Tibial artery (tissue), 4 donors: ENCODE measurements at regions not wholly inside any gene's neighbourhood (a gene's known extent, or its start where the extent isn't known, plus 50 kb on each side); places are given as distances from the start of the nearest gene placed in this dataset.
"Not testable (repeated sequence)": the region's sequence is repeated elsewhere in the genome, so short reads cannot be mapped to it uniquely, and the experiment has no call there.

Experiments used
- DNase-seq, 2 donors: peaks; one replicate each; pipeline ENCODE4 v3.0.0-alpha.2; 2019
- H3K27ac ChIP-seq, 2 donors: fragments of 200-600 bp; sonication (generic) in 1 of 2; 1 replicate in 1 of 2; 2 replicates in 1 of 2; pipeline ENCODE4 v1.5.1; 2018 to 2019; ENCODE audit warnings: mild to moderate bottlenecking in 1 of 2
- H3K27me3 ChIP-seq, 2 donors: fragments of 200-600 bp; sonication (generic) in 1 of 2; one replicate each; pipeline versions ENCODE4 v1.5.1 to v1.6.0; 2016 to 2019
- H3K36me3 ChIP-seq, 3 donors: fragments of 200-600 bp; sonication (generic) in 2 of 3; one replicate each; pipeline ENCODE4 v1.5.1; 2016 to 2019; ENCODE audit warnings: mild to moderate bottlenecking in 2 of 3
- H3K4me1 ChIP-seq, 4 donors: fragments of 200-600 bp; sonication (generic) in 2 of 4; 1 replicate in 3 of 4; 2 replicates in 1 of 4; pipeline ENCODE4 v1.5.1; 2016 to 2019
- H3K4me3 ChIP-seq, 2 donors: fragments of 200-600 bp; sonication (generic) in 1 of 2; 1 replicate in 1 of 2; 2 replicates in 1 of 2; pipeline ENCODE4 v1.5.1; 2018 to 2019; ENCODE audit warnings: mild to moderate bottlenecking in 2 of 2
- H3K9me3 ChIP-seq, 3 donors: fragments of 200-600 bp; sonication (generic) in 1 of 3; one replicate each; pipeline ENCODE4 v1.5.1; 2016 to 2019
- CTCF ChIP-seq, 2 experiments: fragments of 200-600 bp in 1 of 2; fragments of 450-650 bp in 1 of 2; IDR thresholded peaks; one replicate each; pipeline ENCODE4 v1.5.1; 2017 to 2019; ENCODE audit warnings: antibody characterized with exemption in 2 of 2, mild to moderate bottlenecking in 1 of 2, moderate library complexity in 1 of 2
- intact Hi-C: fragments of 100-400 bp; cut with DNase I; formaldehyde crosslinking; loops from one replicate; pipeline ENCODE4 v1.15.0; 2023; ENCODE audit warnings: low total_unique reads

- intact Hi-C loops, result no loop called here
- no peak for DNase-seq
- H3K27ac ChIP-seq, result no peak overlapping the region
- H3K27me3 ChIP-seq, result no peaks in the 10 kb centered on the region
- no peaks in the 10 kb centered on the region for H3K36me3 ChIP-seq
- H3K4me1 ChIP-seq, result no peaks in the 10 kb centered on the region
- no peak for TF ChIP-seq CTCF (IDR thresholded peaks at IDR 0.05)
- H3K4me3 ChIP-seq, result no peak overlapping the region
- H3K9me3 ChIP-seq, result no peaks in the 10 kb centered on the region
These were observed 222.7 kb upstream of the OLFM3 start for GRCh38 chr1:102219463-102219862.

GRCh38 chr1:102210891-102211290, 214.2 kb upstream of the OLFM3 start:
- H3K27ac ChIP-seq, H3K4me1 ChIP-seq, H3K36me3 ChIP-seq, H3K9me3 ChIP-seq, H3K27me3 ChIP-seq, intact Hi-C loops, H3K4me3 ChIP-seq: not testable (repeated sequence)
- peak in 1 of 2 donors; percentile 48 for DNase-seq

- Histone ChIP-seq H3K27ac (no peak overlapping the region), H3K27me3 (no peaks in the 10 kb centered on the region), H3K4me3 (no peak overlapping the region), H3K4me1 (no peaks in the 10 kb centered on the region), H3K36me3 (no peaks in the 10 kb centered on the region), H3K9me3 (no peaks in the 10 kb centered on the region)
- intact Hi-C loops, result no loop called here
- DNase-seq, result no peak
- TF ChIP-seq CTCF (IDR thresholded peaks at IDR 0.05), result no peak
These were observed 195.0 kb upstream of the OLFM3 start for GRCh38 chr1:102191723-102192122.

- H3K27ac ChIP-seq, result no peak overlapping the region
- no peak overlapping the region for H3K4me3 ChIP-seq
- no peaks in the 10 kb centered on the region for H3K4me1 ChIP-seq
- H3K9me3 ChIP-seq, result no peaks in the 10 kb centered on the region
- no peak for TF ChIP-seq CTCF (IDR thresholded peaks at IDR 0.05)
- intact Hi-C loops, result no loop called here
- no peaks in the 10 kb centered on the region for H3K27me3 ChIP-seq
- DNase-seq, result no peak
- H3K36me3 ChIP-seq, result no peaks in the 10 kb centered on the region
These were observed 193.7 kb upstream of the OLFM3 start for GRCh38 chr1:102190429-102190828.

GRCh38 chr1:102186536-102186935, 189.8 kb upstream of the OLFM3 start:
- intact Hi-C loops, result no loop called here
- Histone ChIP-seq H3K4me1 (no peaks in the 10 kb centered on the region), H3K36me3 (no peaks in the 10 kb centered on the region), H3K27me3 (no peaks in the 10 kb centered on the region), H3K4me3 (no peak overlapping the region), H3K27ac (no peak overlapping the region), H3K9me3 (no peaks in the 10 kb centered on the region)
- no peak for TF ChIP-seq CTCF (IDR thresholded peaks at IDR 0.05)
- no peak for DNase-seq

GRCh38 chr1:102185260-102185659, 188.5 kb upstream of the OLFM3 start:
- intact Hi-C loops, result no loop called here
- TF ChIP-seq CTCF (IDR thresholded peaks at IDR 0.05), result no peak
- H3K27ac ChIP-seq, result no peak overlapping the region
- no peaks in the 10 kb centered on the region for H3K4me1 ChIP-seq
- no peaks in the 10 kb centered on the region for H3K36me3 ChIP-seq
- no peak overlapping the region for H3K4me3 ChIP-seq
- H3K9me3 ChIP-seq, result no peaks in the 10 kb centered on the region
- no peaks in the 10 kb centered on the region for H3K27me3 ChIP-seq
- DNase-seq, result no peak
